Liver (tissue), 8 donors: ENCODE measurements at regions not wholly inside any gene's neighbourhood (a gene's known extent, or its start where the extent isn't known, plus 50 kb on each side); places are given as distances from the start of the nearest gene placed in this dataset.
"Not testable (repeated sequence)": the region's sequence is repeated elsewhere in the genome, so short reads cannot be mapped to it uniquely, and the experiment has no call there.

Source experiments
- DNase-seq: peaks from one replicate; pipeline ENCODE4 v3.0.0-alpha.2; 2017; ENCODE audit warnings: low spot score
- H3K27ac ChIP-seq, 2 donors: one replicate each; pipeline ENCODE4 v1.7.0; 2013; ENCODE audit warnings: inconsistent platforms in 2 of 2, low read length in 2 of 2, control low read depth in 1 of 2, low read depth in 1 of 2, mild to moderate bottlenecking in 1 of 2
- H3K27me3 ChIP-seq, 4 donors: one replicate each; pipeline versions ENCODE4 v1.6.1 to v1.7.0; 2013; ENCODE audit warnings: low read length in 3 of 4, inconsistent platforms in 1 of 4, mild to moderate bottlenecking in 1 of 4, moderate library complexity in 1 of 4; ENCODE audit not compliant: control insufficient read depth in 4 of 4, insufficient read depth in 4 of 4
- H3K36me3 ChIP-seq, 4 donors: one replicate each; pipeline versions ENCODE4 v1.6.1 to v1.7.0; 2013; ENCODE audit warnings: low read length in 3 of 4, mild to moderate bottlenecking in 3 of 4, low read depth in 1 of 4, moderate library complexity in 1 of 4; ENCODE audit not compliant: control insufficient read depth in 4 of 4, insufficient read depth in 3 of 4
- H3K4me1 ChIP-seq, 4 donors: one replicate each; pipeline versions ENCODE4 v1.6.1 to v1.7.0; 2013; ENCODE audit warnings: low read length in 3 of 4, mild to moderate bottlenecking in 3 of 4, moderate library complexity in 1 of 4; ENCODE audit not compliant: control insufficient read depth in 4 of 4, insufficient read depth in 4 of 4
- H3K4me3 ChIP-seq, 3 donors: one replicate each; pipeline versions ENCODE4 v1.6.1 to v1.7.0; 2013; ENCODE audit warnings: low read length in 3 of 3, control low read depth in 1 of 3, low read depth in 1 of 3, mild to moderate bottlenecking in 1 of 3
- H3K9ac ChIP-seq, 2 donors: one replicate each; pipeline ENCODE4 v1.7.0; 2013; ENCODE audit warnings: low read length in 2 of 2, mild to moderate bottlenecking in 2 of 2, moderate library complexity in 2 of 2, control low read depth in 1 of 2, low read depth in 1 of 2
- H3K9me3 ChIP-seq, 4 donors: one replicate each; pipeline versions ENCODE4 v1.6.1 to v1.7.0; 2013; ENCODE audit warnings: low read length in 3 of 4; ENCODE audit not compliant: control insufficient read depth in 4 of 4
- CTCF ChIP-seq: fragments of 150-350 bp; IDR thresholded peaks from 2 replicates; pipeline ENCODE4 v1.5.1; 2017; ENCODE audit warnings: improper control_type of control experiment, low read depth, low read length; ENCODE audit not compliant: missing input control
- EGR1 ChIP-seq, 2 donors: IDR thresholded peaks; 2 replicates each; pipeline ENCODE4 v1.6.1; 2016 to 2018; ENCODE audit warnings: antibody characterized with exemption in 2 of 2, low read depth in 2 of 2
- FOXA2 ChIP-seq: IDR thresholded peaks from 2 replicates; pipeline ENCODE4 v1.6.1; 2016; ENCODE audit warnings: antibody characterized with exemption
- GABPA ChIP-seq, 2 donors: IDR thresholded peaks in 1 of 2; conservative IDR thresholded peaks in 1 of 2; 2 replicates each; pipeline ENCODE4 v1.6.1; 2016; ENCODE audit warnings: antibody characterized with exemption in 2 of 2, mild to moderate bottlenecking in 1 of 2, moderate library complexity in 1 of 2
- HNF4A ChIP-seq, 2 donors: conservative IDR thresholded peaks; 2 replicates each; pipeline ENCODE4 v1.6.1; 2016; ENCODE audit warnings: antibody characterized with exemption in 2 of 2, mild to moderate bottlenecking in 2 of 2
- JUND ChIP-seq, 2 donors: IDR thresholded peaks; 2 replicates each; pipeline ENCODE4 v1.6.1; 2016; ENCODE audit warnings: antibody characterized with exemption in 2 of 2
- NR2F2 ChIP-seq: IDR thresholded peaks from 2 replicates; pipeline ENCODE4 v1.6.1; 2016; ENCODE audit warnings: antibody characterized with exemption
- REST ChIP-seq: IDR thresholded peaks from 2 replicates; pipeline ENCODE4 v1.6.1; 2016; ENCODE audit warnings: antibody characterized with exemption, mild to moderate bottlenecking
- RXRA ChIP-seq, 2 donors: IDR thresholded peaks; 2 replicates each; pipeline ENCODE4 v1.6.1; 2017 to 2018; ENCODE audit warnings: antibody characterized with exemption in 2 of 2, mild to moderate bottlenecking in 1 of 2
- TAF1 ChIP-seq: conservative IDR thresholded peaks from 2 replicates; pipeline ENCODE4 v1.6.1; 2016; ENCODE audit warnings: antibody characterized with exemption, mild to moderate bottlenecking
- WGBS: extraction: QIAGEN DNeasy Blood & Tissue Kit; methylation state at CpG from one replicate; pipeline ENCODE4 v1.1.7; 2013; 5-methylcytosine and 5-hydroxymethylcytosine counted together
- TF ChIP-seq, protein P1 (sequence below): IDR thresholded peaks from 2 replicates; pipeline ENCODE4 v1.6.1; 2016; ENCODE audit warnings: antibody characterized with exemption
- TF ChIP-seq, protein P2 (sequence below): IDR thresholded peaks from 2 replicates; pipeline ENCODE4 v1.6.1; 2016; ENCODE audit warnings: antibody characterized with exemption
- TF ChIP-seq, protein P3 (sequence below): IDR thresholded peaks from 2 replicates; pipeline ENCODE4 v1.6.1; 2016; ENCODE audit warnings: antibody characterized with exemption
- donor health status: healthy.
- donor health status: healthy.
- donor health status: healthy.
- donor health status: healthy.
- donor health status: healthy.

- H3K9me3 ChIP-seq, result peaks cover 0 to 3% (median 0%) of the 10 kb centered on the region in 4 donors
- H3K9ac ChIP-seq, result no peak overlapping the region
- H3K27ac ChIP-seq, result no peak overlapping the region
- no peaks in the 10 kb centered on the region for H3K4me1 ChIP-seq
- TF ChIP-seq, protein P1, sequence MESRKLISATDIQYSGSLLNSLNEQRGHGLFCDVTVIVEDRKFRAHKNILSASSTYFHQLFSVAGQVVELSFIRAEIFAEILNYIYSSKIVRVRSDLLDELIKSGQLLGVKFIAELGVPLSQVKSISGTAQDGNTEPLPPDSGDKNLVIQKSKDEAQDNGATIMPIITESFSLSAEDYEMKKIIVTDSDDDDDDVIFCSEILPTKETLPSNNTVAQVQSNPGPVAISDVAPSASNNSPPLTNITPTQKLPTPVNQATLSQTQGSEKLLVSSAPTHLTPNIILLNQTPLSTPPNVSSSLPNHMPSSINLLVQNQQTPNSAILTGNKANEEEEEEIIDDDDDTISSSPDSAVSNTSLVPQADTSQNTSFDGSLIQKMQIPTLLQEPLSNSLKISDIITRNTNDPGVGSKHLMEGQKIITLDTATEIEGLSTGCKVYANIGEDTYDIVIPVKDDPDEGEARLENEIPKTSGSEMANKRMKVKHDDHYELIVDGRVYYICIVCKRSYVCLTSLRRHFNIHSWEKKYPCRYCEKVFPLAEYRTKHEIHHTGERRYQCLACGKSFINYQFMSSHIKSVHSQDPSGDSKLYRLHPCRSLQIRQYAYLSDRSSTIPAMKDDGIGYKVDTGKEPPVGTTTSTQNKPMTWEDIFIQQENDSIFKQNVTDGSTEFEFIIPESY, result no peak
- TF ChIP-seq JUND (IDR thresholded peaks at IDR 0.05) (no peak), HNF4A (conservative IDR thresholded peaks at IDR 0.05) (no peak), TAF1 (no peak), NR2F2 (no peak), REST (no peak), EGR1 (IDR thresholded peaks at IDR 0.05; ENCODE audit: low read depth in 2 of 2) (no peak), GABPA (IDR thresholded peaks at IDR 0.05 in 1 of 2, conservative IDR thresholded peaks at IDR 0.05 in 1 of 2) (no peak), FOXA2 (no peak), RXRA (IDR thresholded peaks at IDR 0.05) (no peak)
- TF ChIP-seq, protein P2, sequence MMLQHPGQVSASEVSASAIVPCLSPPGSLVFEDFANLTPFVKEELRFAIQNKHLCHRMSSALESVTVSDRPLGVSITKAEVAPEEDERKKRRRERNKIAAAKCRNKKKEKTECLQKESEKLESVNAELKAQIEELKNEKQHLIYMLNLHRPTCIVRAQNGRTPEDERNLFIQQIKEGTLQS, result no peak
- TF ChIP-seq, protein P3, sequence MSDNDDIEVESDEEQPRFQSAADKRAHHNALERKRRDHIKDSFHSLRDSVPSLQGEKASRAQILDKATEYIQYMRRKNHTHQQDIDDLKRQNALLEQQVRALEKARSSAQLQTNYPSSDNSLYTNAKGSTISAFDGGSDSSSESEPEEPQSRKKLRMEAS, result no peak
- H3K4me3 ChIP-seq, result no peak overlapping the region
- WGBS, result 49% methylated on average over 3 of the region's 3 CpGs
- DNase-seq, result no peak
- no peaks in the 10 kb centered on the region for H3K27me3 ChIP-seq
- no peaks in the 10 kb centered on the region for H3K36me3 ChIP-seq
These were observed 103.9 kb upstream of the UBE2E3 start for GRCh38 chr2:180876506-180876905.

- WGBS, result 73% methylated on average over 28 of the region's 30 CpGs
- H3K9me3 ChIP-seq, result no peaks in the 10 kb centered on the region
- no peaks in the 10 kb centered on the region for H3K27me3 ChIP-seq
- H3K27ac ChIP-seq, result no peak overlapping the region
- no peaks in the 10 kb centered on the region for H3K4me1 ChIP-seq
- no peak overlapping the region for H3K9ac ChIP-seq
- no peak for DNase-seq
- TF ChIP-seq CTCF (no peak), REST (no peak), HNF4A (conservative IDR thresholded peaks at IDR 0.05) (no peak), RXRA (IDR thresholded peaks at IDR 0.05) (no peak), FOXA2 (no peak)
- no peak overlapping the region for H3K4me3 ChIP-seq
- H3K36me3 ChIP-seq, result no peaks in the 10 kb centered on the region
These were observed 107.2 kb upstream of the UBE2E3 start for GRCh38 chr2:180873219-180873618.

DNA sequence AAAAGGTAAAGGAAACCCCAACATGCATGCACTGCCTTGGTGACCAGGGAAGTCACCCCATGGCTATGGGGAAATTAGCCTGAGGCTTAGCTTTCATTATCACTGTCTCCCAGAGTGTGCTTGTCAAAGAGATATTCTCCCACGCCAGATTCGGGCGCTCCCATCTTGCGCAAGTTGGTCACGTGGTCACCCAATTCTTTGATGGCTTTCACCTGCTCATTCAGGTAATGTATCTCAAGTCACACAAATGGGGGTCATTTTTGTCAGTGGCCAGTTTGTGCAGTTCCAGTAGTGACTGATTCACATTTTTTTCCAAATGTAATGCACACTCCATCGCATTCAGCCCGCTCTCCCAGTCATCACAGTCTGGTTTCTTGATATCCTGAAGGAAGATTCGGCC is 107.6 kb upstream of the UBE2E3 start:
- not testable (repeated sequence) for H3K9me3 ChIP-seq, H3K27me3 ChIP-seq, DNase-seq, H3K36me3 ChIP-seq, H3K4me1 ChIP-seq, H3K9ac ChIP-seq, H3K4me3 ChIP-seq, H3K27ac ChIP-seq
- 87% methylated on average over 8 of the region's 8 CpGs for WGBS
